HG02623 (cell line): ENCODE measurements at regions not wholly inside any gene's neighbourhood (a gene's known extent, or its start where the extent isn't known, plus 50 kb on each side); places are given as distances from the start of the nearest gene placed in this dataset.

ENCODE experiments used
- ATAC-seq: cut with Tn5 transposase; IDR thresholded peaks from one replicate; pipeline ENCODE4 v1.9.1; 2021; ENCODE audit warnings: moderate library complexity; ENCODE audit not compliant: unreplicated experiment

DNA sequence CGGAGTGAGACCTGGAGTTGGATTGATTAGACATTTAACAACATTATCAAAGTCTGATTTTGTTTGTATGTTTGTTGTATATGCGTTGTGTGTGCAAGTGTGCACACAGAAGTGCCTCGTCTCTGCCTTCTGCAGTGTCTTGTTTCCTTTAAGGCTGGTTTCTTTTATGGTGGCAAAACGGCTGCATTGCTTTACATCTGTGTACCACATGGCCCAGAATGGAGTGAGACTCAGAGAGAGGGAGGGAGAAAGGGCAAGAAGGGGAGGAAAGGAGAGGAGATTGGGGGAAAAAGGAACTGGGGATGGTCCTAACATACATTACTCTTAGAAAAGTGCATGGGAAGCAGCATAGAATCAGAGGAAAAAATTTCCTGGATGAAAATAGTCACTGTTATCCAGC, 99.7 kb upstream of the WLS start:
- no peak for ATAC-seq

DNA sequence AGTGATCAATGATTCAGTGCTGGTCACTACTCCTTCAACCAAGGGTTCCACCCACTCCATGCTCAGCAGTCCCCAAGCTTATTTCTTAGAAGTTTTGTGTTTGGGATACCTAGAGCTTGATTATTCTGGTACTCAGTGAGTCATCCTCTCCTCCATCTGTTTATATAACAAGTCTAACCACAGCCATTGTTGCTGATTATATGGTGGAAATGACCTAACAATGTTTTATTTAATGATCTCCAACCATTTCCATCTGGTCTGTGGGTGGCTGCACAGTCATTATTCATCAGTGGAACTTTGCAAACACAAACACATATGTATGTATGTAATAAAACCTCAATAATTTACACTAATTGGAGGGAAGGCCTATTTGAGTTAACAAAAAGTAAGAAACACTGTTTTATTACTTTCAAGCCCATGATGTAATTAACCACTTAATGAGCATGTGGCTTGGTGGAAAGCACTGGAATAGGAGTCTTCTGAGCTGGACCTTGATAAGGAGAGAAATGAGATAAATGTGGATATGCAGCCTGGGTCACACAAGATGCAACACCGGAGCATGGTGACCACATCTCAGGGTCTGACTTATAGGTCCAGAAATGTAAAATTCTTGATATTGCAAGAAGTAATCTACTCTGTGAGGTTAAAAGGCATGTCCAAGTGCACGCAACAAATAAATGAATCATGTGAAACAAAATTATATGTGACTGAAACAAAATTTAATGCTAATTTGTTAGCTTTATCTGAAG, 99.0 kb upstream of the WLS start:
- ATAC-seq: no peak

DNA sequence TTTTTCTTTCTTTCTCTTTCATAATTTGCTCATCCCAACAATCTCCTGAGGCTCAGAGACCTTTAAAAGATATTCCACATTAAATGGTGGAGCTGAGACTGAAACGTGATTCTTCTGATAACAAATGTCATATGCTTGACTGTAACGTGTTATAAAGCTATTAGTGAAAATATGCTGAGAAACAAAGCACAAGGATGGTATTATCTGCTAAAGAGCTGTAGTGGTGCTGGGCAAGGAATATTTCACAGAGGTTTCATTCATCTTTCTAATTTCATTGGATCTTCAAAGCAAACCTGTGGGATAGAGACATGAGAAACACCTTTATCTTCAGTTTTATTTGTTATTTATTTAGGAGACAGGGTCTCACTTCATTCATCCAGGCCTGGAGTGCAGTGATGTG, 98.1 kb upstream of the WLS start:
- no peak for ATAC-seq

DNA sequence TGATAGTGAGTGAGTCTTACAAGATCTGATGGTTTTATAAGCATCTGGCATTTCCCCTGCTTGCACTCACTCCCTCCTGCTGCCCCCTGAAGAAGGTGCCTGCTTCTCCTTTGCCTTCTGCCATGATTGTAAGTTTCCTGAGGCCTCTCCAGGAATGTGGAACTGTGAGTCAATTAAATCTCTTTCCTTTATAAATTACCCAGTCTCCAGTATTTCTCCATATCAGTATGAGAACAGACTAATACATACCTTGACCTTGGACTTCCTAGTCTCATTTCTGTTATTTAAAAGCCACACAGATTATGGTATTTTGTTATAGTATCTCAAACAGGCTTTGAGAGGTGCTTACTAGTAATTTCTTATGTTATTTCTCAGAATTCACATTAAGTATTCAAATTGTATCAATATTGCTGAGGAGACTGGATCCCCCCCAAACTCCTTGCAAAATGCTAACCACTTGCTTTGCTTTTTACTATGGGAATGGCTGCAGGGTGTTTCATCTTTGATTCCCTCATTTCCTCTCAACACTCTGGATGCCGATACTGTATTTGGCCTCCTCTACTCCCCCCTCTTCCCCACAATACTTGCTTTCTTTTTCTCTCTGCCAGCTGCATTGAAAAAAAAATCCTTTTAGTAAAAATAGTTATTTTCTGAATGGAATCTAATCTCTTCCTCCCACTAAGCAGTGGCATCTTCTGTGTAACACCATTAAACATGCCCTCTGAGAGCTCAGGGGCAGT, 96.9 kb upstream of the WLS start:
- no peak for ATAC-seq

DNA sequence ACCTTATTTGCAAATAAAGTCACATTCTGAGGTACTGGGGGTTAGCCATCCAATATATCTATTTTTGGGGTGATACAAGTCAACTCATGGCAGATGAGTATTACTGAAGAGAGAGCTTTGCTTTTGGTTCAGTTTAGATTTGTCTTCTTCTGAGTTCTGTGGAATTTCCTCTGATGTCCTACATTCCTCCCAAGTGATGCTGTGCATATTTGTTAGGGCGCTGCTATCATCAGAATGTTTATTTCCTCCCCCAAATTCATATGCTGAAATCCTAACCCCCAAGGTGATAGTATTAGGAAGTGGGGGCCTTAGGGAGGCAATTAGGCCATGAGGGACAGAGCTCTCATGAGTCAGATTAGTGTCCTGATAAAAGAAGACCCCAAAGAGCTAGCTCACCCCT, 96.2 kb upstream of the WLS start:
- ATAC-seq: no peak

DNA sequence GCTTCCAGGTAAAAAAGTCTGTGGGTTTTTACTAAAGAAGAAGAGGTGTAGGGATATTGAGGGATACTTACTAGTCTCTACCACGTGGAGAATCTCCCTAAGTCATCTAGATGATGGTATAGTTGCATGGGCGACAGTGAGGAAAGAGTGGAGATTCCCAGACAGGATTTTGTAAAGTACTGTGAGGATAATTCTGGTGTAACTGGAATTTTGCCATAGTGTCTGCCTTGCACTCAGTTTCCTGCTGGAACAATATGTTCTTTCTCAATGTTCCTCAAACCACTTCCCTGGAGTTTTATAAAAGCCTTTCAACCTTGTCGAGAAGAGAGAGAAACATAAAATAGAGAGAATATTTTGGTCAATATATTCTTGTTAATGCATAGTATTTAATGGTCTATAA, 95.1 kb upstream of the WLS start:
- no peak for ATAC-seq

DNA sequence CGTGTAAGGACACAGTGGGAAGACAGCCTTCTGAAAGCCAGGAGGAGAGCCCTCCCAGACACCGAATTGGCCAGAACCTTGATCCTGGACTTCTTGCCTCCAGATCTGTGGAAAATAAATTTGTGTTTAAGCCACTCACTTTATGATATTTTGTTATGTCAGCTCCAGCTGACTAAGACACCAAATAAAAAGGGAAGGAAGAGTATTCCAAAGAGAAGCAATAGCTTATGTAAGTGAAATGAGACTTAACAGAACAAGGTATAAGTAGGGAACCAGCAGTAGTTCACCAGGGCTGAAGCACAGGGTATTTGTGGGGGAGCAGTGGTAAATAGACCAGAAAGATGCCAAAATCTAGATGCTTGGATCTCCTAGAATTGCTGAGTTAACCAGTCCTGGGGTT, 94.2 kb upstream of the WLS start:
- ATAC-seq: no peak

DNA sequence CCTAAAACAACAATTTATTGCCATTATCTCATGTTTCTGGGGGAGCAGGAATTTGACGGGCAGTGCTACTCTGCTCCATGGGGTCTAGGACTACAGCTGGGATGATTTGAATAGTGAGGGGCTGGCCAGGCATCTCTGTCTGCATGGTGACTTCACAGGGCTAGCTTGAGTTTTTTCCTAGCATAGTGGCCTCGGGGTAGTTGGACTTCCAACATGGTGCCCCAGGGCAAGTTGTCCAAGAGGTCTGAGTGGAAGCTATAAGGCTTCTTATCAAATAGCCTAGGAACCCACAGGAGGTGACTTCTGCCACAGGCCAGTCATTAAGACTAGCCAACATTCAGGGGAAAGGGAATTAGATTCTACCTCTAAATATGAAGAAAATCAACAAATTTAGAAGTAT, 92.0 kb upstream of the WLS start:
- no peak for ATAC-seq

DNA sequence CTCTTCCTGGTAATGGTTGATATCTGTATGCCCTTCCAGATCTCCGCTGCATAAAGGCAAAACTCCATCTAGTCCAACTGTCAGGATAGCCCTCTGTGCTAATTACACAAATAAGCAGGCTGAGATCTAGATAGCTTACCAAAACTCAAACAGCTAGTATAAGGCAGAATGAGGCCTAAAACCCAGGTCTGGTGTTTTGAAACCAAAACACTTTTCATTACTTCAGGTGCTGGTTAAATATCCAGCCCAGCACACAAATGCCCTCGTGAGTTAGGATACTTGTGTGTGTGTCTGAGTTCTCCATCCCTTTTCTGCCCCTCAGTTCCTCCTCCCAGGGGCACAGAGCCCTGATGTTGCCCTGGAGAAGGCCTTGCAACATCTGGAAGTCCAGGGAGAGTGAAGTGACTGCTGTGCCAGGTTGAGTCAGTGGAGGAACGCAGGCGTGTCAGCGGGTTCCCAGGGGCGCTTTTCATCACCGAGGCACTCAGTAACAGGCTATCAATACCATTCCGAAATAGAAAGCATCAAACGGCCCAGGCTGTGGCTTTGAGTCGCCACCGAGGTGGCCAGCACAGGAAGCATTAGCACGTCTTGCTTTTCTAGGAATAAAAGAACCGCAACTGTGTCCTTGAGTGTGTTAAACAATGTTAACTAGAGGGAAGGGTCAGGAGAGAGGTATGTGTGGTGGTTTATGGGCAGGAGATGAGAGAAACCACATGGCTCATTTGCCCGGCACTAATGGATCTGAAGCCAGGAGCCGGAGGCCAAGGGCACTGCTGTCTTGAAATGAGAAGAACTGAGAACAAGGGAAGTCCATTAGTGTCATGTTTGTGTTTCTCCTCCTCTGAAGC, 90.7 kb upstream of the WLS start:
- ATAC-seq: no peak

DNA sequence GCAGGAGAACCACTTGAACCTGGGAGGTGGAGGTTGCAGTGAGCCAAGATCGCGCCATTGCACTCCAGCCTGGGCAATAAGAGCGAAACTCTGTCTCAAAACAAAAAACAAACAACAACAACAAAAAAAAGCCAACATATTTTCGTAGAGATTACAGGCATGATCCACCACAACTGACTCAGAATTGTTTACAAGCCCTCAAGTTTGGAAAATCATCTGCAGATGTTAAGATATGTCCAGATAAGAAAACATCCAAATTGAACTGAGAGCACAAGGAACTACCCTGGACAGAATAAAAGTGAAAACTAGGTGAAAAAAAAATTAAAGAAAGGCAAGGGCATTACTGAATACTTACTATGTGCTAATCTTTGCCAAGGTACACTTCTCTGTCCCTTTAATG, 89.8 kb upstream of the WLS start:
- no peak for ATAC-seq

DNA sequence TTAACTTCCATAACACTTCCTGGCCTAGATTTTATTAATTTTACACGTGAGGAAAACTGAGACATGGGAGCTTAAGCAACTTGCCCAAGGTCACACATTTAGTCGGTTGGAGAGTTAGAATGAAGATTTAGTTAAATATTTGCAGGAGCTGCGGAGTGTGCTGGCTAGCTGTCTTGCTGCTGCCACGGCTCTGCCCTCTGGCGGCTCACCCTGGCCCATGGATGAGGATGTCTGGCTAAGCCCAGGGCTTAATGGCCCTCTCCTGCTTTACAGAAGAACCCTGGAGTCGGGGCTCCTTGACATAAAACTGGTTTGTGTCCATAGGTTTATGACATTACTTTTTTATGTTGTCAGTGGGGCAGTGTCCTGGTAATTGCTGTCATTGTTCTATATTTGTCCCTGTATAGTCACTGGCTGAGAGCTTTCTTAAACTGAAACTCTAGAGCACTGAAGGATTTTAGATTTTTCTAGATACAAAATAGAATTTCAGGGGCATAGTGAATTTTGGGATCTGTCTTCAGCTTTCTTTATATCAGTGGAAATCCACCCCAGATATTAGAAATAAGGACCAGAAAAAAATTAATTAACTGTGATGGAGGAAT, 88.9 kb upstream of the WLS start:
- no peak for ATAC-seq

DNA sequence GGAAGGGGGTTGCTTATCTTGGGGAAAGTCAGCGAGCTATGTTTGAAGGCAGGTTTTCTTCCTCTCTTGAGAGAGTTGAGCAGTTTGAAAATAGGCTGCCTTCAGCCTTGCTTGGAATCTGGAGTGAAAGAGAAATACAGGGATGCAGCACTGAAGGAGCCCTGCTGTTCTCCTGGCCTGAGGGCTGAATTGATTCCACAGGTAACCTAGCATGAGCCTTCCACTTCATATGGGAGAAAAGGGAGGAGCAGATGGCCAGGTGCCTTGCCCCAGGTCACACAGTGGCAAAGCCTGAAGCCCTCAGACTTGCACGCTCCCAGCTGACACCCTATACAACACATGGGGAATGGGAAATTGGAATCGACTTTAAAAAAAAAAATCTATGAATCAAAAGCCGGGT, 88.0 kb upstream of the WLS start:
- ATAC-seq: no peak

DNA sequence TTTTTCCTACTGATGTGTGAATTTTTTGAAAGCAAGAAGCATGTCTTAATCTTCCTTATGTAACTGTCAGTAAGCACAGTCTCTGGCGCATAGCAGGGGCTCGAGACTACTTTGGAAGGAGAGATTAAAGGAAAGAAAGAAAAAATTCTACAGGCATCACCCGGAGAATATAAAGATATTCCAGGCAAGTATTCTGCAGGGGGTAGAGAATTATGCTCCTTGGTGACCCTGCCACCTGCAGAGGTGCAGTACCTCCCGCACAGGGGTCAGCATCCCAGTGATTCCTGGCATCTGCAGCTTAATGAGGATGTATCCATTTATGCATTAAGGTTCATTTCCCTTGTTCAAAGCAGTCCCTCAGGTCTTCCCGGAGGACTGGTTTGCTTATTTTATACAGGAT, 87.6 kb upstream of the WLS start:
- ATAC-seq: no peak

DNA sequence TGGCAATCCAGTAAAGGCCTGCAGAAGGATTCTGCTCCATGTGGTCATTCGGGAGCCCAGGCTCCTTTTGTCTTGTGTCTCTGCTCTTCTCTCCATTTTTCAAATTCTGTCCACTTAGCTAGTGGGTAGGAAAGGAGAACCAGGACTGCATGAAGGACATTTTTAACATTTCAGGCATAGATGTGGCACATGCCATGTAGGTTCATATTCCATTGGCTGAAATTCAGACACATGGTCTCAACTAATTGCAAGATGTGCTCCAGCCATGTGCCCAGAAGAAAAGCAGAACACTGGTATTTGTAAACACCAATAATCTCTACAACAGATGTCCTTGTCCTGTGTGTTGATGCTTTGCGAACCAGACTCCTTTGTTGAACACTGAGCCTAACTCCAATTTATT, 85.2 kb upstream of the WLS start:
- ATAC-seq: no peak

DNA sequence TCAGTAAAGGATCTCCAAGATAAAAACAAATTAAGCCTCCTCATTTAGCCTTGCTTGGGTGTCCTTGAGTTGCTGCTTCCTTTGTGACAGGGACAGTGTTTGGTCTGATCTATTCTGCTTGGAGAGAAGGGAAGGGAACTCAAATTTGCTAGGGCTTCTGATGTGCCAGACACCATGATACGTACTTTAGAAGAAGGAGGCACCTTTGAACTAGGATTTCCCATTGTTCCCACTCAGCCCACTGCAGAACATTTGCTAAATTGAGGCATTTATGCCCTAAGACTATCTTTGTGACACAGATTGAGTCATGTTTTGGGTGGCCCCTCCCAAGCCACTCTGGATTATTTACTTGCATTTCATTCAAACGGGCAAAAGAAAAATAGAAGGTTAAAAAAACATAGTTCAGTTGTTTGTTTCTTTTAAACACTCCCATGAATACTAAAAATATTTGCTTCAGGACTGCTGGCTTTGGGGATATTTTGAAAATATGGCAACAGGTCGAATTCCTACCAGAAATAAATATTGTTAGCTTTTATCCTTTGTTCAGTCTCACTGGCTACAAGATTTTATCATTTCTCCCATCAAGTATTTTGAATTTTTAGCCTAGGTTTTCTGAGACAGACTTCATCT, 81.9 kb upstream of the WLS start:
- no peak for ATAC-seq

DNA sequence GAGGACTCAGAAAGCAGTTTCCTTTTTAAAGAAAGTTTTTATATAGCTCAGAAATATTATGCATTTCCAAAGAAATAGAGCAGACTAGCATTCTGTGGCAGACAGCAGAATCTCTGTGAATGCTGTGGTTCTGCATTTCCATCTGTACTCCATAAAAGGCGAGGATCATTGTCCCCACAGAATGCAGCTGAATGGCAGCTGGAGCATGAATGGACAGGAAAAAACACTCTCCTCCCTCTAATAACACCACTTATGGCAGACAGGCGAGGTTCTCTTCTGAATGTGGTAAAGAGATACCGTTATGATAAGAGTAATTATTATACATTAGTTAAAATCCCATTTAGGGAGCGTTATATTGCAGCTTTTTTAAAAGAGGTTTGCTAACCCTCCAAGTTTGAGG, 81.4 kb upstream of the WLS start:
- ATAC-seq: no peak

DNA sequence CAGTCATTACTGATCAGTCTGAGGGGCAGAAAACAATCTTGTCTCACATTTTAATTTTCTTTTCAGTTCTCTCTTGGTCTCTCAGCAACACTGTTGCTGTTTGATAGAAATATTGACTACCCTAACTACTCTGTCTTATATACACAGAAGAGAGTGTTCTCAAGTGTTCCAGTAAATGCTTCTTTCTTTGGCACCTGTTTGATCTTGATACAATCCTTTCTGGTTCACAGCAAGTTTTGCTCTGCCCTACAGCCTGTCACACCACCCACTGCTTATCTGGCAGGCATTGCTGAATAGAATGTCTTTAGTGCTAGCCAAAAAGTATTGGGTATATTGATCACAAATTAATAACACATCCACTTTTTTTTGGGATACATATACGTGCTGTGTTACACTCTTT, 75.7 kb upstream of the WLS start:
- no peak for ATAC-seq

DNA sequence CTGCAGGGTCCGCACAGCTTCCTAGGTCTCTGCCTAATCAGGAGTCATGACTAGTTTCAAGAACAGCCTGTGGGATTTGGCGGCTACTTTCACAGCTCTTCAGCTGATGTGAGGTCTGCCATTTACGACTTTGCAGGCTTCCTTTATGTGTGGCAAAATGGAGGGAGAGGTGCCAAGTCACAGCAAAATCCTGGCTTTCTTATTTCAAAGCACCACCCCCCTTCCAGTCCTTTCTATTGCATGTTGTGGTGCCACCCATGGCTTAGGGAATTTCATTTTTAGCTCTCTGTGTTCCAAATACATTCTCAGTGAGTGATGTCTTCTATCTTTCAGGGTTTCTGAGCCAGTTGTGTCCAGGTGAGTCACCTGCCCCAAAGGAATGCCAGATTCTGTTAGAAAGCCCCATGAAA, 75.1 kb upstream of the WLS start:
- ATAC-seq: no peak

DNA sequence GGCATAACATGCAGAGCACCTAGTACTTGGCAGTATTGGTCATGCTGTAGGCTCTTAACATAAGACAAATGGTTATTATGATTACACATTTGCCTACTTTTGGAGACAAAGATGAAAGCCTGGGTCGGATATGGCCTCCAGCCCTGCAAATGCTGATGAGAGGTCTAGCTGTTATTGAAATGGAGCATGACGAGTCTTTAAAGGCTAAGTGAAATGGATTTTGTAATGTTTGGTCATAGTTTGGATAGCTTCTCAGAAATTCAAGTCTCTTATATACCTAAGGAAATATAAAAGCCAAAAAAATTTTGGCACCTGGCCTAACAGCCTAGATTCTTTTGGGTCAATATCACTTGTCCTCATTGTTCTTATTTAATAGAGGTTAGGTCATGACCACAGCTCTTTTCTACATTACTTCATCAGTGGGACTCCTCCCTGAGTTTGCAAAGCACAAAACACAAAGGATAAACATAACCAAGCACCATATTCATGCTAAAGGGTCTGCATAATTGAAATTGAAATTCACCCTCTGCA, 69.2 kb upstream of the WLS start:
- ATAC-seq: no peak

DNA sequence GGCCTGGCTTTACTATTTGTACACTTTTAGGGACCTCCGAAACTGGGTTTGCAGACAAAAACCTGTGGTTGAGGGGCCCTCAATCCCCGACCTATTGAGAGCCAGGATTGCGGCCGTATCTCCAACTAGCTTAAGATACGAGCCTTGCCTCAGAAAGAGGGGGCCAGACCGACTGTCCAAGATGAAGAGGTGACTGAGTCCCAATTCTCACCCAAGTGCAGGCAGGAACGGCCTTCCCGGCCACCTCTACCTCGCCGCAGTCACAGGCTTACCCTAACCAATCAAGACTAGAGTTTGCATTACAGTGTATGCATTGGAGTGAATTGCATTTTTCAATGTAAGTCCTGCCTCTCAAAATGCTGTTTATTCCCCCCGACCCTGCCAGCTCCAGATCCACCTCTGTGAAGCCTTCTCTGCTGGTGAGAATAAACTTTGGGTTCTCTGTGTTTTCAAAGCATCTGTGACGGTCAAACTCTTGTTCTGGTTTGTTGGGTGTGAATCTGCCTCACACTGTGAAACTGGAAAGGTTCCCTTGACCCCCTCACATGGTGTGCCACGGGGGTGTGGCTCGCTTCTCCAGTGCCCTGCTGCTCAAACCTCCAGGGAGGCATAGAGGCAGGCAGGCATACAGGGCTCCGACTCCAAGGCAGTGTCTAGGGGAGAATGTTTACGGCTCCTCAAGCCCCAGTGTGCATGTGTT, 62.2 kb upstream of the WLS start:
- no peak for ATAC-seq
